Vagina (tissue), 2 donors: ENCODE measurements at regions not wholly inside any gene's neighbourhood (a gene's known extent, or its start where the extent isn't known, plus 50 kb on each side); places are given as distances from the start of the nearest gene placed in this dataset.

ENCODE experiments used
- DNase-seq, 2 donors: peaks; one replicate each; pipeline ENCODE4 v3.0.0-alpha.2; 2017; ENCODE audit errors: extremely low spot score in 2 of 2
- H3K27ac ChIP-seq: fragments of 200-600 bp; sonication (generic); one replicate; pipeline ENCODE4 v1.5.1; 2019
- H3K27me3 ChIP-seq: fragments of 200-600 bp; sonication (generic); one replicate; pipeline ENCODE4 v1.5.1; 2019
- H3K36me3 ChIP-seq, 2 donors: fragments of 200-600 bp; sonication (generic); one replicate each; pipeline ENCODE4 v1.5.1; 2017 to 2019
- H3K4me1 ChIP-seq: fragments of 200-600 bp; sonication (generic); one replicate; pipeline ENCODE4 v1.5.1; 2019
- H3K4me3 ChIP-seq, 2 donors: fragments of 200-600 bp; sonication (generic); 1 replicate in 1 of 2; 2 replicates in 1 of 2; pipeline ENCODE4 v1.5.1; 2016 to 2019
- H3K9me3 ChIP-seq: fragments of 200-600 bp; sonication (generic); one replicate; pipeline ENCODE4 v1.5.1; 2019
- CTCF ChIP-seq, 3 experiments: fragments of 450-650 bp in 2 of 3; fragments of 200-600 bp in 1 of 3; sonication (generic) in 1 of 3; IDR thresholded peaks; one replicate each; pipeline ENCODE4 v1.5.1; 2017 to 2019; ENCODE audit warnings: antibody characterized with exemption in 3 of 3, mild to moderate bottlenecking in 2 of 3, moderate library complexity in 2 of 3
- POLR2A ChIP-seq, 2 donors: fragments of 450-650 bp; IDR thresholded peaks; one replicate each; pipeline ENCODE4 v1.6.1; 2017; ENCODE audit warnings: antibody characterized with exemption in 2 of 2, mild to moderate bottlenecking in 2 of 2, moderate library complexity in 2 of 2
- POLR2AphosphoS5 ChIP-seq, 2 donors: sonication (generic); formaldehyde crosslinking; IDR thresholded peaks; one replicate each; pipeline ENCODE4 v1.9.0; 2017; ENCODE audit warnings: antibody characterized with exemption in 2 of 2, mild to moderate bottlenecking in 2 of 2, low read depth in 1 of 2; ENCODE audit not compliant: insufficient read depth in 1 of 2
- intact Hi-C: fragments of 100-400 bp; cut with DNase I; formaldehyde crosslinking; loops from one replicate; pipeline ENCODE4 v1.15.1; 2023

- no peaks in the 10 kb centered on the region for H3K4me1 ChIP-seq
- H3K27ac ChIP-seq = no peak overlapping the region
- no peak overlapping the region for H3K4me3 ChIP-seq
- H3K36me3 ChIP-seq = no peaks in the 10 kb centered on the region
- no peak for DNase-seq
- H3K9me3 ChIP-seq = peaks cover 4% of the 10 kb centered on the region
- TF ChIP-seq POLR2AphosphoS5 (IDR thresholded peaks at IDR 0.05; ENCODE audit: insufficient read depth in 1 of 2, low read depth in 1 of 2) = no peak
- TF ChIP-seq CTCF (IDR thresholded peaks at IDR 0.05) = peak; percentile 61 to 87 (median 82)
- intact Hi-C loops = loop anchor here (5.0 kb wide), 1 partner anchor 411 kb away; no protein-coding TSS in a partner anchor
- no peaks in the 10 kb centered on the region for H3K27me3 ChIP-seq
Observed at GRCh38 chr12:89051065-89051677, 301.1 kb downstream of the DUSP6 start.

GRCh38 chr12:89047856-89048418 is 304.4 kb downstream of the DUSP6 start:
- TF ChIP-seq CTCF (IDR thresholded peaks at IDR 0.05) (no peak), POLR2A (IDR thresholded peaks at IDR 0.05) (no peak), POLR2AphosphoS5 (IDR thresholded peaks at IDR 0.05; ENCODE audit: insufficient read depth in 1 of 2, low read depth in 1 of 2) (no peak)
- Histone ChIP-seq H3K4me3 (no peak overlapping the region), H3K9me3 (peaks cover 1% of the 10 kb centered on the region), H3K4me1 (no peaks in the 10 kb centered on the region), H3K27me3 (no peaks in the 10 kb centered on the region), H3K36me3 (no peaks in the 10 kb centered on the region), H3K27ac (no peak overlapping the region)
- intact Hi-C loops = no loop called here
- DNase-seq = no peak

GRCh38 chr12:89041078-89041477 is 311.2 kb downstream of the DUSP6 start:
- no peaks in the 10 kb centered on the region for H3K9me3 ChIP-seq
- TF ChIP-seq POLR2A (IDR thresholded peaks at IDR 0.05) = no peak
- TF ChIP-seq POLR2AphosphoS5 (IDR thresholded peaks at IDR 0.05; ENCODE audit: insufficient read depth in 1 of 2, low read depth in 1 of 2) = no peak
- TF ChIP-seq CTCF (IDR thresholded peaks at IDR 0.05) = no peak
- H3K4me1 ChIP-seq = no peaks in the 10 kb centered on the region
- no peak overlapping the region for H3K4me3 ChIP-seq
- H3K27ac ChIP-seq = no peak overlapping the region
- intact Hi-C loops = no loop called here
- no peaks in the 10 kb centered on the region for H3K27me3 ChIP-seq
- no peaks in the 10 kb centered on the region for H3K36me3 ChIP-seq
- no peak for DNase-seq

- no peaks in the 10 kb centered on the region for H3K9me3 ChIP-seq
- no peaks in the 10 kb centered on the region for H3K4me1 ChIP-seq
- intact Hi-C loops = no loop called here
- TF ChIP-seq POLR2A (IDR thresholded peaks at IDR 0.05) (no peak), POLR2AphosphoS5 (IDR thresholded peaks at IDR 0.05; ENCODE audit: insufficient read depth in 1 of 2, low read depth in 1 of 2) (no peak)
- DNase-seq = no peak
- H3K27me3 ChIP-seq = no peaks in the 10 kb centered on the region
- no peaks in the 10 kb centered on the region for H3K36me3 ChIP-seq
- H3K4me3 ChIP-seq = no peak overlapping the region
- H3K27ac ChIP-seq = no peak overlapping the region
Observed at GRCh38 chr12:89040146-89040964, 311.9 kb downstream of the DUSP6 start.

- intact Hi-C loops = no loop called here
- no peaks in the 10 kb centered on the region for H3K27me3 ChIP-seq
- no peaks in the 10 kb centered on the region for H3K36me3 ChIP-seq
- no peaks in the 10 kb centered on the region for H3K9me3 ChIP-seq
- H3K4me3 ChIP-seq = no peak overlapping the region
- DNase-seq = no peak
- no peak overlapping the region for H3K27ac ChIP-seq
- no peaks in the 10 kb centered on the region for H3K4me1 ChIP-seq
- no peak for TF ChIP-seq POLR2A (IDR thresholded peaks at IDR 0.05)
Observed at GRCh38 chr12:89038831-89039512, 313.3 kb downstream of the DUSP6 start.
